T-cell (primary cell): ENCODE measurements at regions not wholly inside any gene's neighbourhood (a gene's known extent, or its start where the extent isn't known, plus 50 kb on each side); places are given as distances from the start of the nearest gene placed in this dataset.

Experiments used
- ATAC-seq, 4 experiments: fragments of 200-7000 bp in 3 of 4; fragments of 150-1000 bp in 1 of 4; cut with Tn5 transposase; replicated peaks in 1 of 4; 1 replicate in 3 of 4; 2 replicates in 1 of 4; pipeline ENCODE4 v1.10.0; 2021; ENCODE audit warnings: moderate library complexity in 3 of 4, mild to moderate bottlenecking in 2 of 4, moderate number of reproducible peaks in 1 of 4
- CTCF ChIA-PET, 2 donors: fragments of 300-600 bp; sonication (Branson Sonifier 250); formaldehyde crosslinking; loops; one replicate each; lab custom pipeline; 2022; ENCODE audit warnings: antibody characterized with exemption in 2 of 2; lab: Charles Lee
- POLR2A ChIA-PET, 2 donors: fragments of 300-600 bp; sonication (Branson Sonifier 250); formaldehyde crosslinking; loops; one replicate each; lab custom pipeline; 2022; ENCODE audit warnings: antibody characterized with exemption in 2 of 2; lab: Charles Lee
- DNase-seq, 35 experiments: peaks; one replicate each; pipeline versions ENCODE4 v3.0.0 to v3.0.0-alpha.2; 2013 to 2023
- H3K27ac ChIP-seq: one replicate; pipeline ENCODE4 v1.5.1; 2013; ENCODE audit warnings: low read length
- H3K27me3 ChIP-seq, 2 experiments: replicated peaks in 1 of 2; 1 replicate in 1 of 2; 2 replicates in 1 of 2; pipeline versions ENCODE4 v1.6.1 to v1.7.0; 2013; ENCODE audit warnings: low read length in 1 of 2, mixed read lengths in 1 of 2; ENCODE audit not compliant: control insufficient read depth in 2 of 2, insufficient read depth in 2 of 2; ENCODE audit errors: extremely low read depth in 1 of 2
- H3K36me3 ChIP-seq, 2 donors: 1 replicate in 1 of 2; 2 replicates in 1 of 2; pipeline versions ENCODE4 v1.6.1 to v1.7.0; 2013; ENCODE audit warnings: low read length in 1 of 2; ENCODE audit not compliant: control insufficient read depth in 2 of 2, insufficient read depth in 1 of 2; ENCODE audit errors: extremely low read depth in 1 of 2
- H3K4me1 ChIP-seq, 2 experiments: 1 replicate in 1 of 2; 2 replicates in 1 of 2; pipeline versions ENCODE4 v1.6.1 to v1.7.0; 2013; ENCODE audit warnings: low read length in 2 of 2, mixed read lengths in 1 of 2; ENCODE audit not compliant: insufficient read depth in 2 of 2, control insufficient read depth in 1 of 2; ENCODE audit errors: extremely low read depth in 1 of 2
- H3K4me3 ChIP-seq, 2 donors: 1 replicate in 1 of 2; 2 replicates in 1 of 2; pipeline versions ENCODE4 v1.5.1 to v1.7.0; 2013; ENCODE audit warnings: mild to moderate bottlenecking in 2 of 2, low read length in 1 of 2, moderate library complexity in 1 of 2; ENCODE audit not compliant: control insufficient read depth in 1 of 2; ENCODE audit errors: extremely low read depth in 1 of 2
- H3K9me3 ChIP-seq: 2 replicates; pipeline ENCODE4 v1.7.0; 2013
- H3K27ac Mint-ChIP-seq, 2 donors: one replicate each; pipeline ENCODE4 v1.8.0; 2020 to 2021; ENCODE audit warnings: mild to moderate bottlenecking in 2 of 2, mixed read lengths in 2 of 2
- H3K27me3 Mint-ChIP-seq, 2 donors: one replicate each; pipeline ENCODE4 v1.8.0; 2021 to 2022; ENCODE audit warnings: mixed read lengths in 2 of 2
- H3K36me3 Mint-ChIP-seq: one replicate; pipeline ENCODE4 v1.8.0; 2021; ENCODE audit warnings: mixed read lengths
- H3K4me1 Mint-ChIP-seq, 3 donors: one replicate each; pipeline ENCODE4 v1.8.0; 2020 to 2022; ENCODE audit warnings: mixed read lengths in 3 of 3, mild to moderate bottlenecking in 1 of 3
- H3K4me3 Mint-ChIP-seq, 3 donors: one replicate each; pipeline ENCODE4 v1.8.0; 2020 to 2022; ENCODE audit warnings: mild to moderate bottlenecking in 3 of 3, mixed read lengths in 3 of 3, moderate library complexity in 3 of 3
- H3K9me3 Mint-ChIP-seq, 3 donors: one replicate each; pipeline ENCODE4 v1.8.0; 2020 to 2022; ENCODE audit warnings: mixed read lengths in 3 of 3
- WGBS: methylation state at CpG from one replicate; pipeline ENCODE4 v1.1.5; 2013; ENCODE audit warnings: missing lambda C conversion rate; ENCODE audit not compliant: insufficient coverage; 5-methylcytosine and 5-hydroxymethylcytosine counted together

DNA sequence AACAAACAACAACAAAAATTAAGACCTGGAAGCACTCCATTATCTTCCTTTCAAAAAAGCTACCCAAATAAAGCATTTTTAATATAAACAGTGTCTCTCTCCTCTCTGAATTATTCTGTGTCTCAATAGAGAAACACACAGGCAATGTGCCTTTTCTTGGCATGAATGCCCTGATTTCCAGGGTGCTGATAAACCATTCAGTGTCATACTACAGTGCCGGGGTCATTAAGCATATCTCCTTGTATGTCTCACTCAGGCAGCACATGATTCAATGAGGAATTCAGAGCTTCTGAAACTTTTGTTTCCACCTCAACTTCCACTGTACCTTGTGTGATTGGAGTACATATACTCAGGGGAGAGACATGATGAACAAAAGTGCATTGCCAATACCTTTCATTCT is 294.0 kb upstream of the SLC24A2 start:
- H3K27ac Mint-ChIP-seq, result no peak overlapping the region

DNA sequence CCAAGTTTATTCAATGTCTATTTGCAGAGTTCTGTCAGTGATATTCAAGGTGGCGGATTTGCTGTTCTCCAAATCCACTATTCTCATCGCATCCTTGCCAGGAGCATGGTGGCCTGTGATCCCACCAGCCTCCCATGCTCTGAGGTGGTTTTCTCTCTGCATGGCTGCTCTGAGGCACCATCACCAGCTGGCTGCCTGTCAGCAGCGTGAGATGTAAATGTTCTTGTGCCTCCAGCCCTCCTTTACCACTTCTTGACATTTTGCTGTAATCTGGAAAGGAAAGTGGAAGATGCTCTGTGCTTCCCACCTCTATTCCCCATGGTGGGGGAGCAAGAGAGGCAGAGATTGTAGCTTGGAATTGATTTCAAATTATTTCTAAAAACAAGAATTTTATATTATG is 293.6 kb upstream of the SLC24A2 start:
- no peak for ATAC-seq
- no peak overlapping the region for H3K27ac ChIP-seq
- CTCF ChIA-PET, result interaction anchor here (0.6 kb wide), 2 partner anchors 187 to 230 kb away, joined by 3 to 4 read pairs; no protein-coding TSS in a partner anchor
- POLR2A ChIA-PET, result no interaction called here
- H3K4me1 ChIP-seq, result no peaks in the 10 kb centered on the region
- no peaks in the 10 kb centered on the region for H3K27me3 Mint-ChIP-seq
- WGBS, result no CpG with 5 or more reads among the region's 3 CpGs
- no peaks in the 10 kb centered on the region for H3K9me3 ChIP-seq
- no peaks in the 10 kb centered on the region for H3K27me3 ChIP-seq
- peaks cover 0 to under 1% (median 0%) of the 10 kb centered on the region in 3 donors for H3K4me1 Mint-ChIP-seq
- no peaks in the 10 kb centered on the region for H3K36me3 ChIP-seq
- H3K4me3 ChIP-seq, result no peak overlapping the region
- no peak overlapping the region for H3K4me3 Mint-ChIP-seq
- DNase-seq, result no peak
- H3K36me3 Mint-ChIP-seq, result no peaks in the 10 kb centered on the region
- H3K9me3 Mint-ChIP-seq, result no peaks in the 10 kb centered on the region
- H3K27ac Mint-ChIP-seq, result no peak overlapping the region

More for the DNA sequence above, 294.0 kb upstream of the SLC24A2 start:
- WGBS, result no CpG with 5 or more reads among the region's 1 CpG
- Mint-ChIP-seq H3K36me3 (no peaks in the 10 kb centered on the region), H3K4me1 (peaks cover 0 to 4% (median 0%) of the 10 kb centered on the region in 3 donors), H3K9me3 (no peaks in the 10 kb centered on the region), H3K27me3 (peaks cover 0 to 2% of the 10 kb centered on the region in 2 donors), H3K4me3 (no peak overlapping the region)
- H3K4me3 ChIP-seq, result no peak overlapping the region
- H3K36me3 ChIP-seq, result no peaks in the 10 kb centered on the region
- ChIA-PET CTCF (interaction anchor here (0.6 kb wide), 3 partner anchors 9 to 229 kb away, joined by 3 to 4 read pairs (median 4); no protein-coding TSS in a partner anchor), POLR2A (interaction anchor here in 1 of 2 donors (0.6 kb wide), 1 partner anchor 426 kb away, joined by 3 read pairs; no protein-coding TSS in a partner anchor)
- no peaks in the 10 kb centered on the region for H3K4me1 ChIP-seq
- H3K27me3 ChIP-seq, result no peaks in the 10 kb centered on the region
- H3K9me3 ChIP-seq, result no peaks in the 10 kb centered on the region
- no peak overlapping the region for H3K27ac ChIP-seq
- DNase-seq (no peak), ATAC-seq (no peak)

DNA sequence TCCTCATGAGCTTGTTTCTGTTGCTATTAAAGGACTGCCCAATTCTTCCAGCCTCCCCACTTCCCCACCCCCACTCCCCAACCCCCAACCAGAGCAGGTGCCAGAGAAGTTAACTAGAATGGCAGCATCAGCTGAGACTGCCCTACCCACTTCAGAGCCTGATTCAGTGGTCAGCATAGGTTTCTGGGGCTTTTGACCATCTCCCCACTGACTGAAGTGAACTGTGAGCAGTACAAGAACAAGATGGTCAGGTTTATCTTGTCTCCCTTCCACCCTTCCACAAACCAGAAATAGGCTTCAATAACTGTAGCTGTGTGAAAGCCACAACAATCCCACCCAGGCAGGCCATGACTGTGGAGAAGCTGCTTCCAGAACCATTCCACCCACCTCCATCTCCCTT is 289.4 kb upstream of the SLC24A2 start:
- H3K27ac Mint-ChIP-seq, result no peak overlapping the region
- no peak overlapping the region for H3K4me3 ChIP-seq
- no peaks in the 10 kb centered on the region for H3K36me3 ChIP-seq
- DNase-seq, result no peak
- H3K4me3 Mint-ChIP-seq, result no peak overlapping the region
- POLR2A ChIA-PET, result no interaction called here
- no peak overlapping the region for H3K27ac ChIP-seq
- no peaks in the 10 kb centered on the region for H3K4me1 ChIP-seq
- CTCF ChIA-PET, result interaction anchor here in 1 of 2 donors (0.6 kb wide), 1 partner anchor 153 kb away, joined by 3 read pairs; no protein-coding TSS in a partner anchor
- H3K27me3 ChIP-seq, result no peaks in the 10 kb centered on the region
- peaks cover 0 to 4% (median 0%) of the 10 kb centered on the region in 3 donors for H3K9me3 Mint-ChIP-seq
- H3K27me3 Mint-ChIP-seq, result no peaks in the 10 kb centered on the region
- no peaks in the 10 kb centered on the region for H3K4me1 Mint-ChIP-seq
- no peaks in the 10 kb centered on the region for H3K36me3 Mint-ChIP-seq
- ATAC-seq, result no peak
- H3K9me3 ChIP-seq, result no peaks in the 10 kb centered on the region

DNA sequence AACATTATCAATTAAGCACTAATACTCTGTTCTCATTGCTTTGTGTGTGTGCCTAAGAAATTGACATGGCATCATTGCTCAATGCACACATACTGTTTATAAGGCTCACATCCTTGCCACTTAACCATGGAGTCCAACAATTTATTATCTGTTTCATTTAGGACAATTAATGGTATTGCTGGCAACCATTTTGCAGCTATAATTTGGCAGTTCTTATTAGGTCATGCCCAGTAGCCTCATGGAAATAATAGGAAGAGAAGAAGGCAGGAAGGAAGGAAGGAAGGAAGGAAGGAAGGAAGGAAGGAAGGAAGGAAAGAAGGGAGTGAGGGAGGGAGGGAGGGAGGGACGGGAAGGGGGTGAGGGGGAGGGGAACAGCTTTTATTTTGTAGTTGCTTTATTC is 285.5 kb upstream of the SLC24A2 start:
- Histone ChIP-seq H3K4me1 (no peaks in the 10 kb centered on the region), H3K4me3 (no peak overlapping the region), H3K27ac (no peak overlapping the region), H3K36me3 (no peaks in the 10 kb centered on the region), H3K9me3 (no peaks in the 10 kb centered on the region), H3K27me3 (no peaks in the 10 kb centered on the region)
- Mint-ChIP-seq H3K36me3 (no peaks in the 10 kb centered on the region), H3K27me3 (no peaks in the 10 kb centered on the region), H3K4me1 (no peaks in the 10 kb centered on the region), H3K27ac (no peak overlapping the region), H3K4me3 (no peak overlapping the region), H3K9me3 (peaks cover 0 to 4% (median 0%) of the 10 kb centered on the region in 3 donors)
- ChIA-PET POLR2A (interaction anchor here in 1 of 2 donors (0.7 kb wide), 1 partner anchor 25 kb away, joined by 3 read pairs; no protein-coding TSS in a partner anchor), CTCF (interaction anchor here in 1 of 2 donors (0.6 kb wide), 1 partner anchor 9 kb away, joined by 4 read pairs; no protein-coding TSS in a partner anchor)
- no CpG with 5 or more reads among the region's 1 CpG for WGBS
- ATAC-seq, result no peak
- no peak for DNase-seq

GRCh38 chr9:20070336-20070735 is 281.5 kb upstream of the SLC24A2 start:
- no peaks in the 10 kb centered on the region for H3K27me3 Mint-ChIP-seq
- no peak overlapping the region for H3K27ac Mint-ChIP-seq
- POLR2A ChIA-PET, result no interaction called here
- CTCF ChIA-PET, result no interaction called here
- no peak overlapping the region for H3K27ac ChIP-seq
- H3K9me3 ChIP-seq, result no peaks in the 10 kb centered on the region
- H3K27me3 ChIP-seq, result no peaks in the 10 kb centered on the region
- 94% methylated on average over 2 of the region's 3 CpGs for WGBS
- no peak overlapping the region for H3K4me3 ChIP-seq
- no peak overlapping the region for H3K4me3 Mint-ChIP-seq
- no peaks in the 10 kb centered on the region for H3K36me3 ChIP-seq
- no peak for DNase-seq
- H3K9me3 Mint-ChIP-seq, result peaks cover 0 to 4% (median 0%) of the 10 kb centered on the region in 3 donors
- H3K36me3 Mint-ChIP-seq, result no peaks in the 10 kb centered on the region
- H3K4me1 ChIP-seq, result no peaks in the 10 kb centered on the region
- ATAC-seq, result no peak
- H3K4me1 Mint-ChIP-seq, result peaks cover 12 to 15% (median 15%) of the 10 kb centered on the region in 3 donors

DNA sequence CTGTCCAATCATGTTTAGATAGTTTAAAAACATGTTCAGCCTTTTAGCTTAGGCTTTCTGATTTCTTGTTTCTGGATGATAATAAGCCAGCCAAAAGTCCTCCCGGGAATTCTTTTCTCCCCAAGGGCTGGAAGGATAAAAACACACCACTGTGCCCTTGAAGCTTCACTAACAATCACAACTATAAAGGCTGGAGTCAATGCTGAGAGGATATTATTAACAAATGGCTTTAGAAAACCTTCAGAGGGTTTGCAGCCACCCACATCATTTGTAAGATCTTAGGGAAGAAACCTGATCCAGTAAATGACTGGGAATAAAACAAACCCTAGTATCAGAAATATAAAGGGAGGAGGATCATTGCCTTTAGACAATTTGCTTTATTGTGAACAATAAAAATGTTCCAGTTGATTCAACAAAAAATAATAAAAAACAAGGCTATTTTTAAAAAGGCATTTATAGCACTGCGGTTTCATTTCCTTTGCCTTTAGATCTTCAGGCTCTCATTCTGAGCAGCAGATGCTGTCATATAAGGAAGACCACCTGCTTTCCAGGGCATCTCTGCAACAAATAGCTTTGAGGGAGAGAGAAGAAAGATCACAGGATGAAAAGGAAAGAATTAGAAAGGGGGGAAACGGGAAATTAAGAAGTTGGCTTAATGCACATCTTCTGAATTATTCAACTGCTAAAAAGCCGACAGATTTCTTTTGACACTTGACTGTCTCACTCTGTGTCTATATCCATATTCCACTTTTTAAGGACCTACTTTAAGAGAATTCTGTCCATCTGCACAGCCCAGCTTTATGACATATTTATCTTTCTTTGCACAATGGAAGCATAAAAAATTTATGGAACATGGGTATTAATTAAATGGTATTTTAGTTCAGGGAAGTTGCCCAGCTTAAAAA is 277.2 kb upstream of the SLC24A2 start:
- H3K27ac Mint-ChIP-seq, result peak overlapping the region in 1 of 2 donors; percentile 50
- POLR2A ChIA-PET, result interaction anchor here (0.6 kb wide), 2 partner anchors 1104 to 1170 kb away, joined by 3 read pairs; no protein-coding TSS in a partner anchor

More for the DNA sequence above, 277.2 kb upstream of the SLC24A2 start:
- H3K4me1 ChIP-seq, result no peaks in the 10 kb centered on the region
- 50% methylated on average over 1 of the region's 4 CpGs for WGBS
- DNase-seq, result no peak
- H3K4me3 ChIP-seq, result no peak overlapping the region
- Mint-ChIP-seq H3K4me3 (no peak overlapping the region), H3K27me3 (no peaks in the 10 kb centered on the region), H3K36me3 (no peaks in the 10 kb centered on the region), H3K9me3 (no peaks in the 10 kb centered on the region), H3K4me1 (peaks cover 18 to 25% (median 24%) of the 10 kb centered on the region in 3 donors)
- no peaks in the 10 kb centered on the region for H3K9me3 ChIP-seq
- H3K36me3 ChIP-seq, result no peaks in the 10 kb centered on the region
- no peak for ATAC-seq
- no peaks in the 10 kb centered on the region for H3K27me3 ChIP-seq
- no peak overlapping the region for H3K27ac ChIP-seq
- CTCF ChIA-PET, result interaction anchor here in 1 of 2 donors (0.6 kb wide), 1 partner anchor 679 kb away, joined by 3 read pairs; no protein-coding TSS in a partner anchor
